SJSA1 (cell line): ENCODE measurements at regions not wholly inside any gene's neighbourhood (a gene's known extent, or its start where the extent isn't known, plus 50 kb on each side); places are given as distances from the start of the nearest gene placed in this dataset.
"Not testable (repeated sequence)": the region's sequence is repeated elsewhere in the genome, so short reads cannot be mapped to it uniquely, and the experiment has no call there.

Experiments
- DNase-seq, 2 experiments: peaks; one replicate each; pipeline ENCODE4 v3.0.0-alpha.2; 2015 to 2020; ENCODE audit warnings: low spot score in 2 of 2, low read depth in 1 of 2
- H3K27ac ChIP-seq: fragments of 250-450 bp; sonication (Bioruptor Pico); 2 replicates; pipeline ENCODE4 v1.5.1; 2020; ENCODE audit warnings: mild to moderate bottlenecking, moderate library complexity
- H3K27me3 ChIP-seq: fragments of 250-450 bp; sonication (Bioruptor Pico); replicated peaks from 2 replicates; pipeline ENCODE4 v1.5.1; 2020; ENCODE audit warnings: mild to moderate bottlenecking, moderate library complexity
- H3K36me3 ChIP-seq: fragments of 250-450 bp; sonication (Bioruptor Pico); 2 replicates; pipeline ENCODE4 v1.5.1; 2020; ENCODE audit warnings: mild to moderate bottlenecking
- H3K4me1 ChIP-seq: fragments of 250-450 bp; sonication (Bioruptor Pico); replicated peaks from 2 replicates; pipeline ENCODE4 v1.6.1; 2021; ENCODE audit warnings: mild to moderate bottlenecking
- H3K4me3 ChIP-seq: fragments of 250-450 bp; sonication (Bioruptor Pico); 2 replicates; pipeline ENCODE4 v1.5.1; 2020; ENCODE audit warnings: mild to moderate bottlenecking
- H3K9me3 ChIP-seq: fragments of 250-450 bp; sonication (Bioruptor Pico); replicated peaks from 2 replicates; pipeline ENCODE4 v1.5.1; 2020; ENCODE audit warnings: mild to moderate bottlenecking

GRCh38 chr16:79381603-79382042, 218.9 kb downstream of the MAF start:
- Histone ChIP-seq H3K27ac (no peak overlapping the region), H3K9me3 (0 out of 2 replicates have a peak, but pooled peaks cover 2% of the 10 kb centered on the region), H3K27me3 (no peaks in the 10 kb centered on the region), H3K4me3 (no peak overlapping the region), H3K36me3 (no peaks in the 10 kb centered on the region), H3K4me1 (no peaks in the 10 kb centered on the region)
- no peak for DNase-seq

- DNase-seq: no peak
- H3K27ac ChIP-seq: no peak overlapping the region
These were observed 219.4 kb downstream of the MAF start for GRCh38 chr16:79380995-79381602.

GRCh38 chr16:79379095-79379494, 221.4 kb downstream of the MAF start:
- no peaks in the 10 kb centered on the region for H3K27me3 ChIP-seq
- no peaks in the 10 kb centered on the region for H3K36me3 ChIP-seq
- H3K4me3 ChIP-seq: no peak overlapping the region
- no peak for DNase-seq
- H3K4me1 ChIP-seq: no peaks in the 10 kb centered on the region
- no peak overlapping the region for H3K27ac ChIP-seq
- 0 out of 2 replicates have a peak, but pooled peaks cover 2% of the 10 kb centered on the region for H3K9me3 ChIP-seq

More at GRCh38 chr16:79380995-79381602, 219.4 kb downstream of the MAF start:
- H3K36me3 ChIP-seq: no peaks in the 10 kb centered on the region
- no peak overlapping the region for H3K4me3 ChIP-seq
- 0 out of 2 replicates have a peak, but pooled peaks cover 2% of the 10 kb centered on the region for H3K9me3 ChIP-seq
- H3K27me3 ChIP-seq: no peaks in the 10 kb centered on the region
- no peaks in the 10 kb centered on the region for H3K4me1 ChIP-seq

DNA sequence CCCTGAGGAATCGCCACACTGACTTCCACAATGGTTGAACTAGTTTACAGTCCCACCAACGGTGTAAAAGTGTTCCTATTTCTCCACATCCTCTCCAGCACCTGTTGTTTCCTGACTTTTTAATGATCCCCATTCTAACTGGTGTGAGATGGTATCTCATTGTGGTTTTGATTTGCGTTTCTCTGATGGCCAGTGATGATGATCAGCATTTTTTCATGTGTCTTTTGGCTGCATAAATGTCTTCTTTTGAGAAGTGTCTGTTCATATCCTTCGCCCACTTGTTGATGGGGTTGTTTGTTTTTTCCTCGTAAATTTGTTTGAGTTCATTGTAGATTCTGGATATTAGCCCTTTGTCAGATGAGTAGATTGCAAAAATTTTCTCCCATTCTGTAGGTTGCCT, 223.5 kb downstream of the MAF start:
- not testable (repeated sequence) for H3K27ac ChIP-seq, H3K4me1 ChIP-seq, H3K27me3 ChIP-seq, H3K4me3 ChIP-seq, H3K36me3 ChIP-seq, DNase-seq, H3K9me3 ChIP-seq

GRCh38 chr16:79375351-79375750, 225.2 kb downstream of the MAF start:
- no peak overlapping the region for H3K27ac ChIP-seq

GRCh38 chr16:79372503-79373184, 227.9 kb downstream of the MAF start:
- no peaks in the 10 kb centered on the region for H3K4me1 ChIP-seq
- H3K27me3 ChIP-seq: no peaks in the 10 kb centered on the region
- no peak overlapping the region for H3K4me3 ChIP-seq
- no peaks in the 10 kb centered on the region for H3K9me3 ChIP-seq
- H3K27ac ChIP-seq: no peak overlapping the region
- DNase-seq: no peak
- H3K36me3 ChIP-seq: no peaks in the 10 kb centered on the region

More at GRCh38 chr16:79375351-79375750, 225.2 kb downstream of the MAF start:
- no peaks in the 10 kb centered on the region for H3K4me1 ChIP-seq
- H3K36me3 ChIP-seq: no peaks in the 10 kb centered on the region
- no peaks in the 10 kb centered on the region for H3K9me3 ChIP-seq
- no peak overlapping the region for H3K4me3 ChIP-seq
- H3K27me3 ChIP-seq: no peaks in the 10 kb centered on the region
- no peak for DNase-seq

- Histone ChIP-seq H3K27ac (no peak overlapping the region), H3K4me3 (no peak overlapping the region)
These were observed 229.8 kb downstream of the MAF start for GRCh38 chr16:79370736-79371135.

DNA sequence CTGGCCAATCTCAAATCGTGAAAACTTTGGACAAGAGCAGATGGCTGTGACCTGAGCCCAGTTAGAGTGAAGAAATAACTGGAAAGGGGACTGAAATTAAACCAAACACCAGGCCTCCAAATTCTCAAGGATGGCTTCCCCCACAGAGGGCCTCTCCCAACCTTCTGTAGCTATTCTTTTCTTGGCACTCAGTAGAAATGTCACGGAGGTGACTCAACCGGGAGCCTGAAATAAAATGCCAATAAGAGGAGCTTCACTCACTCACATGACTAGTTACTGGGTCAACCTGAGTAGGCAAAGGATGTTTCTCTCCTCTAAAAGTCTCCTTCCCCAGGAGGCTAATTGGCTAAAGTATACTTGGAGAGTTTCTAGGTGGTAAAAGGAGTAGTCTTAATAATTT, 230.7 kb downstream of the MAF start:
- H3K9me3 ChIP-seq: no peaks in the 10 kb centered on the region; the same call in 1 of the 2 replicates
- DNase-seq: no peak
- no peak overlapping the region for H3K4me3 ChIP-seq
- no peak overlapping the region for H3K27ac ChIP-seq
- H3K4me1 ChIP-seq: no peaks in the 10 kb centered on the region
- H3K27me3 ChIP-seq: no peaks in the 10 kb centered on the region
- H3K36me3 ChIP-seq: no peaks in the 10 kb centered on the region

More at GRCh38 chr16:79370736-79371135, 229.8 kb downstream of the MAF start:
- Histone ChIP-seq H3K27me3 (no peaks in the 10 kb centered on the region), H3K4me1 (no peaks in the 10 kb centered on the region), H3K36me3 (no peaks in the 10 kb centered on the region), H3K9me3 (no peaks in the 10 kb centered on the region)
- DNase-seq: no peak

- Histone ChIP-seq H3K4me1 (no peaks in the 10 kb centered on the region), H3K9me3 (no peaks in the 10 kb centered on the region; the same call in 1 of the 2 replicates), H3K36me3 (no peaks in the 10 kb centered on the region), H3K4me3 (no peak overlapping the region), H3K27me3 (no peaks in the 10 kb centered on the region), H3K27ac (no peak overlapping the region)
- DNase-seq: no peak
These were observed 232.7 kb downstream of the MAF start for GRCh38 chr16:79367822-79368221.

- no peak overlapping the region for H3K4me3 ChIP-seq
- no peak overlapping the region for H3K27ac ChIP-seq
- H3K27me3 ChIP-seq: no peaks in the 10 kb centered on the region
- no peak for DNase-seq
- H3K9me3 ChIP-seq: no peaks in the 10 kb centered on the region; the same call in 1 of the 2 replicates
- no peaks in the 10 kb centered on the region for H3K4me1 ChIP-seq
- no peaks in the 10 kb centered on the region for H3K36me3 ChIP-seq
These were observed 233.9 kb downstream of the MAF start for GRCh38 chr16:79366635-79367034.

GRCh38 chr16:79365702-79366101, 234.8 kb downstream of the MAF start:
- Histone ChIP-seq H3K27me3 (no peaks in the 10 kb centered on the region), H3K36me3 (no peaks in the 10 kb centered on the region), H3K9me3 (no peaks in the 10 kb centered on the region; the same call in 1 of the 2 replicates), H3K27ac (no peak overlapping the region), H3K4me3 (no peak overlapping the region), H3K4me1 (no peaks in the 10 kb centered on the region)
- DNase-seq: no peak

- Histone ChIP-seq H3K9me3 (no peaks in the 10 kb centered on the region; the same call in 1 of the 2 replicates), H3K36me3 (no peaks in the 10 kb centered on the region), H3K27me3 (no peaks in the 10 kb centered on the region), H3K27ac (no peak overlapping the region), H3K4me1 (no peaks in the 10 kb centered on the region), H3K4me3 (no peak overlapping the region)
- no peak for DNase-seq
These were observed 237.1 kb downstream of the MAF start for GRCh38 chr16:79363484-79363883.

DNA sequence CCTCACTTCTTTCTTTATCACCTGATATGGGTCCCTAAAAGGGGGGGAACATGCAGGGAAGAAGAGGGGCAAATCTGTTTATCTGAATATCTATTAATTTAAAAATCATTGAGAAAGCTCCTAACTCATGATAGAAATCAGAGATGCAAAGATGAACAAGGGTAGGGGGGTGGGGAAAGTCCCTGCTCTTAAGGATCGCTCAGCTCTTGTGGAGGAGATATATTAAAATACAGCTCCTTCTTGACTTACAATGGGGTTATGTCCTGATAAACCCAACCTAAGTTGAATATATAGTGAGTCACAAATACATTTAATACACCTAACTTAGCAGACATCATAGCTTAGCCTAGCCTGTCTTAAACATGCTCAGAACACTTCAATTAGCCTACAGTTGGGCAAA, 237.5 kb downstream of the MAF start:
- Histone ChIP-seq H3K9me3 (no peaks in the 10 kb centered on the region; the same call in 1 of the 2 replicates), H3K27ac (no peak overlapping the region), H3K36me3 (no peaks in the 10 kb centered on the region), H3K4me3 (no peak overlapping the region), H3K4me1 (no peaks in the 10 kb centered on the region), H3K27me3 (no peaks in the 10 kb centered on the region)
- no peak for DNase-seq

DNA sequence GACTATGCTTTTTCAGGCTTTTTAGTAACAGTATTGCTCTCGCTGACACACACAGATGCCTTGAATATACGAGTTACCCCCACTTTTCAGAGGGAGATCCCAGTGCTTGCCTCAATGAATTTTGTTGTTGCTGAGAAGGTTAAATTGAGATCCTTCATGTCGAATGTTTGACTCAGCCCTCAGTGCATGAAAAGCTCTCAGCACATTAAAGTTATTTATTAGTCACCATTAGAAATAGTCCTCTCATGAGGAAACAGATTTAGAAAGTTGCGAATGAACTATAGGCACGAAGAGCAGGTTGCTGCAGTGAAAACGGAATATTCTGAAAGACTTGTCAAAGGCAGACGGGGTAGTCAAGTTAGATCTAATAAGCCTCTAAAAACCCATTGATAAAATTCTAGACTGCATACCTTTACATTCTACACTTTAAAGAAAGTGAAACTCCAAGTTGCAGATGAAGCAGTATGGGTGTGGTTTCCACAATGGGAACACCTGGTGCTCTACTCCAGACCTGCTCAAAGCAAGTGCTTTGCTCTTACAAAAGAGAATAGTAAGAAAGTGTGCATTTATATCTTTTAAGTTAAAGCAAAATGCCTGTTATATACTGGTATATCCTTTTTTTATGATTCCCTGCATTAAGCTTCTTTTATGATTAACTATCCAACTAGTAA, 238.1 kb downstream of the MAF start:
- no peak for DNase-seq
- Histone ChIP-seq H3K4me3 (no peak overlapping the region), H3K36me3 (no peaks in the 10 kb centered on the region), H3K4me1 (no peaks in the 10 kb centered on the region), H3K27ac (no peak overlapping the region), H3K27me3 (no peaks in the 10 kb centered on the region), H3K9me3 (no peaks in the 10 kb centered on the region; the same call in 1 of the 2 replicates)
